ENCODE measurements at regions not wholly inside any gene's neighbourhood (a gene's known extent, or its start where the extent isn't known, plus 50 kb on each side); places are given as distances from the start of the nearest gene placed in this dataset.

- no peak overlapping the region for H3K4me2 ChIP-seq (ENCODE audit: low read depth, low read length)
- H3K27ac ChIP-seq (ENCODE audit: extremely low read length, insufficient read depth, low read length), result no peak overlapping the region
- WGBS (ENCODE audit: low lambda C conversion rate), result 7% methylated on average over 2 of the region's 2 CpGs
- no peaks in the 10 kb centered on the region for H4K20me1 ChIP-seq (ENCODE audit: insufficient read depth, low read length)
- no peak overlapping the region for H3K9ac ChIP-seq (ENCODE audit: insufficient read depth, low read depth, low read length)
- TF ChIP-seq PBX2 (CRISPR knock-in tag; IDR thresholded peaks at IDR 0.05) (no peak), KLF15 (CRISPR knock-in tag; IDR thresholded peaks at IDR 0.05; ENCODE audit: borderline replicate concordance) (no peak), ZNF383 (CRISPR knock-in tag; IDR thresholded peaks at IDR 0.05; ENCODE audit: borderline replicate concordance) (no peak), ZNF10 (CRISPR knock-in tag; IDR thresholded peaks at IDR 0.05; ENCODE audit: borderline replicate concordance, low read depth) (no peak), ZNF260 (CRISPR knock-in tag; IDR thresholded peaks at IDR 0.05; ENCODE audit: borderline replicate concordance, low read depth) (no peak), FIP1L1 (IDR thresholded peaks at IDR 0.05; ENCODE audit: borderline replicate concordance, insufficient read depth, low read depth, low read length) (no peak), TCF7L2 (IDR thresholded peaks at IDR 0.05; ENCODE audit: low read depth, low read length) (no peak), IRX3 (CRISPR knock-in tag; IDR thresholded peaks at IDR 0.05; ENCODE audit: borderline replicate concordance, low read depth) (no peak)
- no peak overlapping the region for H2AFZ ChIP-seq (ENCODE audit: low read length)
- ATAC-seq, result no peak
- no TSS peak for BruUV-seq (replicated peaks)
- H3K27me3 ChIP-seq (ENCODE audit: control insufficient read depth in 1 of 2, insufficient read depth in 2 of 2, low read length in 2 of 2), result no peaks in the 10 kb centered on the region
- H3K4me3 ChIP-seq (replicated peaks in 1 of 3; ENCODE audit: insufficient read depth in 1 of 3, low read depth in 2 of 3, low read length in 3 of 3), result no peak overlapping the region
- ChIA-PET CTCF (ENCODE audit: low intra/inter-chr PET ratio, low total read pairs) (no interaction called here), POLR2A (no interaction called here)
- H3K79me2 ChIP-seq (ENCODE audit: insufficient read depth, low read length), result no peaks in the 10 kb centered on the region
- intact Hi-C loops (cut with micrococcal nuclease; ENCODE audit: unreplicated experiment), result no loop called here
- H3K4me1 ChIP-seq (ENCODE audit: insufficient read depth, low read length), result no peaks in the 10 kb centered on the region
- DNase-seq (ENCODE audit: low spot score), result no peak
- no peak for FAIRE-seq
- no peaks in the 10 kb centered on the region for H3K36me3 ChIP-seq (replicated peaks in 1 of 2; ENCODE audit: control insufficient read depth in 1 of 2, insufficient read depth in 2 of 2, low read length in 2 of 2)
- H3K9me3 ChIP-seq (ENCODE audit: low read length), result no peaks in the 10 kb centered on the region
- in situ Hi-C loops (cut with HindIII; ENCODE audit: extremely low pct_ligation_motif_present, low pct_unique_long_range_greater_than_20kb), result no loop called here
These were observed 798.8 kb upstream of the HS6ST1 start for GRCh38 chr2:129117434-129117833.

- ChIA-PET CTCF (ENCODE audit: low intra/inter-chr PET ratio, low total read pairs) (no interaction called here), POLR2A (no interaction called here)
- DNase-seq (ENCODE audit: low spot score), result no peak
- BruUV-seq (replicated peaks), result no TSS peak
- no peak overlapping the region for H3K9ac ChIP-seq (ENCODE audit: insufficient read depth, low read depth, low read length)
- H3K4me2 ChIP-seq (ENCODE audit: low read depth, low read length), result no peak overlapping the region
- no peak overlapping the region for H3K27ac ChIP-seq (ENCODE audit: extremely low read length, insufficient read depth, low read length)
- H2AFZ ChIP-seq (ENCODE audit: low read length), result no peak overlapping the region
- no peaks in the 10 kb centered on the region for H3K9me3 ChIP-seq (ENCODE audit: low read length)
- H3K79me2 ChIP-seq (ENCODE audit: insufficient read depth, low read length), result no peaks in the 10 kb centered on the region
- no peaks in the 10 kb centered on the region for H3K27me3 ChIP-seq (ENCODE audit: control insufficient read depth in 1 of 2, insufficient read depth in 2 of 2, low read length in 2 of 2)
- H3K36me3 ChIP-seq (replicated peaks in 1 of 2; ENCODE audit: control insufficient read depth in 1 of 2, insufficient read depth in 2 of 2, low read length in 2 of 2), result no peaks in the 10 kb centered on the region
- intact Hi-C loops (cut with micrococcal nuclease; ENCODE audit: unreplicated experiment) (no loop called here), in situ Hi-C loops (cut with HindIII; ENCODE audit: extremely low pct_ligation_motif_present, low pct_unique_long_range_greater_than_20kb) (no loop called here)
- no peaks in the 10 kb centered on the region for H4K20me1 ChIP-seq (ENCODE audit: insufficient read depth, low read length)
- no peak overlapping the region for H3K4me3 ChIP-seq (replicated peaks in 1 of 3; ENCODE audit: insufficient read depth in 1 of 3, low read depth in 2 of 3, low read length in 3 of 3)
- no peak for FAIRE-seq
- no peaks in the 10 kb centered on the region for H3K4me1 ChIP-seq (ENCODE audit: insufficient read depth, low read length)
- ATAC-seq, result no peak
- TF ChIP-seq KDM3A (CRISPR knock-in tag; IDR thresholded peaks at IDR 0.05; ENCODE audit: low read depth), result no peak
- no peak for TF ChIP-seq ATF2 (CRISPR knock-in tag; IDR thresholded peaks at IDR 0.05)
- no peak for TF ChIP-seq ZBTB7B (CRISPR knock-in tag; IDR thresholded peaks at IDR 0.05)
- no peak for TF ChIP-seq MTERF4 (CRISPR knock-in tag; IDR thresholded peaks at IDR 0.05)
- TF ChIP-seq GLMP (CRISPR knock-in tag; IDR thresholded peaks at IDR 0.05; ENCODE audit: borderline replicate concordance), result no peak
These were observed 799.6 kb upstream of the HS6ST1 start for GRCh38 chr2:129118296-129118695.
